GM12873 (cell line): ENCODE measurements at regions not wholly inside any gene's neighbourhood (a gene's known extent, or its start where the extent isn't known, plus 50 kb on each side); places are given as distances from the start of the nearest gene placed in this dataset.

Source experiments
- TF ChIP-seq, protein P1 (sequence below): IDR thresholded peaks from 2 replicates; pipeline ENCODE4 v1.5.1; 2012; ENCODE audit warnings: low read depth, mild to moderate bottlenecking, moderate library complexity, low read length, control low read depth; ENCODE audit not compliant: insufficient read depth; ENCODE audit errors: missing control alignments

DNA sequence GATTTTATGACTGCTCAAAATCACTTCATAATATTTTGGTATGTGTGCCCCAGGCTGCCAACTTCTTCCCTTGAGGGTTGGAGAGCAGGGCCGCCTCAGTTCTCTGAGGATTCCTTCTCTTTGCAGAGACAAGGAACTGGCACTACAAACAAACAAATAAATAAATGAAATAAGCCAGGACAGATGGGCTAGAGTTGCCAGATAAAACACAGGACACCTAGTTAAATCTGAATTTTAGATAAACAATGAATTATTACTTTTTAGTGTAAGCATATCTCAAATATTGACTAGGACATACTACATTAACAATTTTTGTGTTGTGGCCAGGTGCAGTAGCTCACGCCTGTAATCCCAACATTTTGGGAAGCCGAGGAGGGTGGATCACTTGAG lies 122.5 kb downstream of the FHDC1 start:
- TF ChIP-seq, protein P1, sequence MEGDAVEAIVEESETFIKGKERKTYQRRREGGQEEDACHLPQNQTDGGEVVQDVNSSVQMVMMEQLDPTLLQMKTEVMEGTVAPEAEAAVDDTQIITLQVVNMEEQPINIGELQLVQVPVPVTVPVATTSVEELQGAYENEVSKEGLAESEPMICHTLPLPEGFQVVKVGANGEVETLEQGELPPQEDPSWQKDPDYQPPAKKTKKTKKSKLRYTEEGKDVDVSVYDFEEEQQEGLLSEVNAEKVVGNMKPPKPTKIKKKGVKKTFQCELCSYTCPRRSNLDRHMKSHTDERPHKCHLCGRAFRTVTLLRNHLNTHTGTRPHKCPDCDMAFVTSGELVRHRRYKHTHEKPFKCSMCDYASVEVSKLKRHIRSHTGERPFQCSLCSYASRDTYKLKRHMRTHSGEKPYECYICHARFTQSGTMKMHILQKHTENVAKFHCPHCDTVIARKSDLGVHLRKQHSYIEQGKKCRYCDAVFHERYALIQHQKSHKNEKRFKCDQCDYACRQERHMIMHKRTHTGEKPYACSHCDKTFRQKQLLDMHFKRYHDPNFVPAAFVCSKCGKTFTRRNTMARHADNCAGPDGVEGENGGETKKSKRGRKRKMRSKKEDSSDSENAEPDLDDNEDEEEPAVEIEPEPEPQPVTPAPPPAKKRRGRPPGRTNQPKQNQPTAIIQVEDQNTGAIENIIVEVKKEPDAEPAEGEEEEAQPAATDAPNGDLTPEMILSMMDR = no peak

DNA sequence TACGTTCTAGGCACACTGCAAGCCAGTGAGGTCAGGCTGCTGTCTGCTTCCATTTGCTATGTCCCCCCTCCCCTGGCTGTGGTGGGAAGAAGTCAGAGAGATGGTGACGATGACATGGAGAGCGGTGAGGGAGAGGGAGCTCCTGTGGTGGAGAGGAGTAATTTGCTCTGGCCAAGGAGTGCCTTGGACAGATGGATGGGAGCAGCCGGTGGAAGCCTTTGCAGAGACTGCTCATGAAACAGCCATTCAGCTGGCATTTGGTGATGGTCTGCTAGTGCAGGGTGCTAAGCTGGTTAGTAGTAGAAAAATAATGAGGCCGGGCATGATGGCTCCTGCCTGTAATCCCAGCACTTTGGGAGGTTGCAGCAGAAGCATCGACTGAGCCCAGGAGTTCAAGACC lies 124.1 kb downstream of the FHDC1 start:
- TF ChIP-seq, protein P1 = no peak

DNA sequence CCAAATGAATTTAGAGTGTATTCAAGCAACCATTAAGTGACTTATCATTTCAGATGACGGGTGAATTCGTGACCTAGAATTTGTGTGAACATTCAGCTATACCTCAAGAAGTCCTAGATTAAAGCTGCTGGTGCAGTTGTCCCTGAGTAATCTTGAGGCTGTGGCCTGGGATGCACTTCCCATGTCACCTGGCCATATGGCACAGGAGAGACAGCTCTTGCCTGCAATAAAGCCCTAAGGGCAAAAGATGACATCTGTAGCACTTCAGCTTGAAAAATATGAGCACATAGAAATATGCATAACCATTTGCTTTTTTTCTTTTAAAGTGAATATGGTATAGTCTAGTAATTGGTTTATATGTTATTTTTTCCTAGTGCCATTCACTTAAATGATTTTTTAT lies 125.8 kb downstream of the FHDC1 start:
- TF ChIP-seq, protein P1 = no peak

DNA sequence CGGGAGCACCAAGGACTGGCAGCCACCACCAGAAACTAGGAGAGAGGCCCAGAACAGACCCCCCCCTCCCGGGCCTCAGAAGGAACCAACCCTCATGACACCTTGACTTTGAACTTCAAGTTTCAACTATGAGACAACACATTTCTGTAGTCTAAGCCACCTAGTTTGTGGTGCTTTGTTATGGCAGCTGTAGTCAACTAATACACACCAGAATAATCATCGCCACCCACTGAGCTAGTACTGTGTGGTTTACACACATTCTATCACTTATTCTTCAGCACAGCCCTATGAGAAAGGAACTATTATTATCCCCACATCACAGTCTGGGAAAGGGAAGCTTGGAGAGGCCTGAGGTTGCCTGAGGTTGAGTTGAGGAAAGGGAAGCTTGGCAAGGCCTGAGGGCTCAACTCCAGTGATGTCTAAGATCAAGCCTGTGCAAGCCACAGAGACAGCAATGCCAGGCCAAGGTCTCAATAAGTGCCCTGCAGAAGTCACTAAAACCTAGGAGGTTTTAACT lies 126.6 kb downstream of the FHDC1 start:
- TF ChIP-seq, protein P1 = no peak

DNA sequence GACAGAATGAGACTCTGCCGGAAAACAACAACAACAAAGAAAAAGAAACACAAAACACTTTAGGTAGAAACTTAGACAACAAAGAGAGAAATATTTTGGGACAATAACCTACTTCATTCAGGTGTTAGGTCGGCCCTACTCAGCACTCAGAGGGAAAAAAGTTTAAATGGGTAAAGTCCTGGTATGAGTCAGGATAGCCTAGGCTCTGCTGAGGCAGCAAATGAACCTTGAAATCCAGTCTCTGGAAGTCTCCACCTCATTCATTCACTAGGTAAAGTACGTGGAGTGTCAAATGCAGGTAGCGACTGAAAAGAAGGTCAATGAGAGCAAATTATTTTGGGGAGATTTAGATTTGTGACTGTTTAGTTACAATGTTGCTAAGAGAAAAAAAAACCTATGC lies 127.4 kb downstream of the FHDC1 start:
- TF ChIP-seq, protein P1 = no peak

DNA sequence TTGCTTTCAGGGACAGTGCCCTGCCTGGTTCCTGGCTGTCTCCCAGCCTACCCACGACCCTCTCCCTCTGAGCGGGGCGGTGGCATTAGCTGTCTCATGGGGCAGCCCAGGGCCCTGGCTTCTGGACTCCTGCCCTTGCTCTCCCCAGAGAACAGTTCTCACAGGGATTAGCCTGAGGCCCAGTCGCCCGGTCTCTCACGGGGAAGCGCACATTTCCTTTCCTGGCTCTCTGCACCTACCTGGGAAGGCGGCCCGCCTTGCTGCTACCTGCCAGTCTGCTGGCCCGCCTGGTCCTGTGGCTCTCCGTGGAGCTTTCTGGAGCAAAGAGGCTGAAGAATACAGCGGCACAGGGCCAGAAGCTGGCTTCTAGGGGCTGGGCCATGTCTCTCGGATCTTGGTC lies 128.4 kb downstream of the FHDC1 start:
- TF ChIP-seq, protein P1 = no peak

DNA sequence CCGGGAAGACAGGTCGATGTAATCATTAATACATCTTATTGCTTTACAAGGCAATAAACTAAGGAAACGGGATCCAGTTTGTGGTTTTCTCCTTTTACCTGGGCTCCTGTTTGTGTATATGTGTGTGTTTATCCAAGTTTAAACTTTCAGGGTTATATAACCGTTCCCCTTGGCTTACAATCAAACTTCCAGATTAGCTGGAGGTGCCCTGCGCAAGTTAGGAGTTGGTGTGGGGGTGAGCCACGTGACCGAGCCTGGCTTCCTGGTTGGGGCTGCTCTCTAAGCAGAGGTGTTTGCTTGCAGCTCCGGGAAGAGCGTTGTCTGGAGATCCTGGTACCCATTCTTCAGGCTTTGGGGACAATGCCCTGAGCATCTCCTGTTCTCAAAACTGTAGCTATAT lies 129.2 kb downstream of the FHDC1 start:
- TF ChIP-seq, protein P1 = no peak
